ENCODE measurements at regions not wholly inside any gene's neighbourhood (a gene's known extent, or its start where the extent isn't known, plus 50 kb on each side); places are given as distances from the start of the nearest gene placed in this dataset.

GRCh38 chr5:8824371-8824770, 721.5 kb downstream of the SEMA5A start:
- intact Hi-C loops (cut with DNase I) = no loop called here

DNA sequence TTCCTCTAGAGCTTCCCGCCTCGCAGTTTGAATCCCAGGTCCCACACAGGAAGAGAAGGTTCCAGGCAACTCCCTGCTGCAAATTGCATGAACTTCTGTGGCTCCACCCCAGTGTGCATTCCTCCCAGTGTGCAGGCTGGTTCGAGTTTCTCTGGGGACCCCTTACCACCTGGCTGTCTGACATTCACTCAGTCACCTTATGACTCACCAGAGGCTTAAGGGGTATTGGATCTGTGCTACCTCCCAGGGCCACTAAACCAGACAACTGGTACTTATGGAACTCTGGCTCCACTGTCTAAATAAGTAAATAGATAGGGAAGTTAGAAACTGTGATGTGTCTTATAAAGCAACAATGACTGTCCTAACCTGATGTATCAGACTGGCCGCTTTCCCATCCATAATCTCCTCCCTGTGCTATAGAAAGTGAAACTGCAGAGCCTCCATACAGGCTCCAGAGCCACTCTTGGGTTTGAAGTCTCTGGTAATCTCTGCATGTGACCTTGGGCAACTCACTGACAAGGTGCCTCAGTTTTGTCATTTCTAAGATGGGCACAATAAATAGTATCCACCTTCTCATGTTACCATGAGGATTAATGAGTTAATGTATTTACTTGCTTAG, 720.6 kb downstream of the SEMA5A start:
- Histone ChIP-seq H3K4me3 (no peak overlapping the region), H3K9me3 (replicated peaks in 1 of 3) (no peaks in the 10 kb centered on the region), H3K27ac (no peak overlapping the region), H3K27me3 (no peaks in the 10 kb centered on the region), H3K4me1 (replicated peaks in 1 of 2) (no peaks in the 10 kb centered on the region), H3K36me3 (replicated peaks in 1 of 2) (no peaks in the 10 kb centered on the region)
- 72 to 75% (median 74%) methylated on average over 4 of the region's 4 CpGs for WGBS, 4 donors
- no peak for TF ChIP-seq POLR2A (IDR thresholded peaks at IDR 0.05)
- TF ChIP-seq CTCF (IDR thresholded peaks at IDR 0.05) = no peak
- intact Hi-C loops (cut with DNase I) = no loop called here
- DNase-seq = no peak

More at GRCh38 chr5:8824371-8824770, 721.5 kb downstream of the SEMA5A start:
- no peak for DNase-seq
- H3K4me3 ChIP-seq = no peak overlapping the region
- WGBS, 4 donors = 77 to 89% (median 86%) methylated on average over 1 of the region's 1 CpG
- no peaks in the 10 kb centered on the region for H3K27me3 ChIP-seq
- H3K36me3 ChIP-seq (replicated peaks in 1 of 2) = no peaks in the 10 kb centered on the region
- no peaks in the 10 kb centered on the region for H3K9me3 ChIP-seq (replicated peaks in 1 of 3)
- no peak overlapping the region for H3K27ac ChIP-seq
- TF ChIP-seq CTCF (IDR thresholded peaks at IDR 0.05) (no peak), POLR2A (IDR thresholded peaks at IDR 0.05) (no peak)
- no peaks in the 10 kb centered on the region for H3K4me1 ChIP-seq (replicated peaks in 1 of 2)

DNA sequence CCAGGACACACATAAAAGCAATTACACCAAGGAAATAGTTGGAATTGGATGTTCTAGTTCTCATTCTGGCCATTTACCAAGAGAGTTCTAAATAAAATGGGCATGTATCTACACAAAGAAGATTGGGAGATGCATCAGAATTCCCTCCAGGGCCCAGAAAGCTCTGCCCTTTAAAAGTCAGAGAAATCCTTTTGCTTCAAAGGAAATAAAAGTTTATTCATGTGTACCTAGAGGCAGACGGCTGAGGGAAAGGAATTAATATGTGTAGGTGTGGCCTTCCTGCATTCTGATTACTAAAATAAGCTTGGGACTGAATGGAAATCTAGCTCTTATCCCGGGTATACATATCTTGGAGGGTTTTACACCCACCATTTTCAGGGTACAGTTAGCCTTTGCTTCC, 719.4 kb downstream of the SEMA5A start:
- TF ChIP-seq POLR2A (IDR thresholded peaks at IDR 0.05) = no peak
- no peak for TF ChIP-seq CTCF (IDR thresholded peaks at IDR 0.05)
- intact Hi-C loops (cut with DNase I) = no loop called here
- 44 to 57% (median 51%) methylated on average over 2 of the region's 2 CpGs for WGBS, 4 donors
- DNase-seq = no peak
- no peak overlapping the region for H3K4me3 ChIP-seq
- no peaks in the 10 kb centered on the region for H3K9me3 ChIP-seq (replicated peaks in 1 of 3)
- H3K27ac ChIP-seq = no peak overlapping the region
- H3K4me1 ChIP-seq (replicated peaks in 1 of 2) = no peaks in the 10 kb centered on the region
- no peaks in the 10 kb centered on the region for H3K27me3 ChIP-seq
- H3K36me3 ChIP-seq (replicated peaks in 1 of 2) = no peaks in the 10 kb centered on the region

DNA sequence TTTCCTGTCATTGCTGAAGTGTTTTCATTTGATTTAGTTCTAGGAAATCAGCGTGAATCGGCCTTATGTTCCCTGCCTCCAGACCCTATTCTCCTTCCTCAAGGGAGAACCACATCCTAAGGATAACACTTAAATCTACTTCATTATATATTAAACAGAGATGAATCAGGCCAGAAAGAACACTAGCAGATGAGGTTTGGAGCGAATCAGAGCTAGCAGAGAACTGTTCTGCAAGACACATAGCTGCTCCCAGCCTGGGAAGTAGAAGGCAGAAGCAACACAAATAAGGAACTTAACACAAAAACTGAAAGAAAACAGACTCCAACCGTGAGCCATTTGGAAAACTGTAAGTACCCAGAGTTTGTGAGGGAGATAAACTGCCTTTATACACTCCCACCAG, 718.2 kb downstream of the SEMA5A start:
- Histone ChIP-seq H3K36me3 (replicated peaks in 1 of 2) (no peaks in the 10 kb centered on the region), H3K27me3 (no peaks in the 10 kb centered on the region), H3K4me1 (replicated peaks in 1 of 2) (no peaks in the 10 kb centered on the region), H3K9me3 (replicated peaks in 1 of 3) (no peaks in the 10 kb centered on the region), H3K27ac (no peak overlapping the region), H3K4me3 (no peak overlapping the region)
- intact Hi-C loops (cut with DNase I) = no loop called here
- no peak for DNase-seq
- WGBS, 4 donors = 36 to 54% (median 52%) methylated on average over 4 of the region's 4 CpGs
- TF ChIP-seq POLR2A (IDR thresholded peaks at IDR 0.05) (no peak), CTCF (IDR thresholded peaks at IDR 0.05) (no peak)
